GM12891 (cell line): ENCODE measurements at regions not wholly inside any gene's neighbourhood (a gene's known extent, or its start where the extent isn't known, plus 50 kb on each side); places are given as distances from the start of the nearest gene placed in this dataset.

Source experiments
- POLR2A ChIP-seq: IDR thresholded peaks from 2 replicates; pipeline ENCODE4 v1.6.1; 2011; ENCODE audit warnings: low read depth, low read length, control low read depth
- SPI1 ChIP-seq: IDR thresholded peaks from 2 replicates; pipeline ENCODE4 v1.6.1; 2011; ENCODE audit warnings: low read depth, low read length, control low read depth
- TAF1 ChIP-seq: IDR thresholded peaks from 2 replicates; pipeline ENCODE4 v1.6.1; 2011; ENCODE audit warnings: low read depth, low read length, control low read depth

DNA sequence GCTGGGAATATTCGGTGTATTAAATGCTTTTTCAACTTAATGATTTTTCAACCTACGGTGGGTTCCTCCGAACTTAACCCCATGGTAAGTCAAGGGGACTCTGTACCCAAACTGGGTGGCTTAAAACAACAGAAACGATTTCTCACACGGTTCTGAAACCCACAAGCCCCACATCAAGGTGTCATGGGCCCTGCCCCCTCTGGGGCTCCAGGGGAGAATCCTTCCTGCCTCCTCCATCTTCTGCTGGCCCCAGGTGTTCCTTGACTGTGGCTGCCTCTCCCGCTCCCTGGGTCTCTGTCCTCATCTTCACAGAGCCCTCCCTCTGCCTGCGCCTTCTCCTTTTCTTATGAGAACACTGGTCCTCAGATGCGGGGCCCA, 301.3 kb upstream of the SALL3 start:
- TF ChIP-seq POLR2A (no peak), SPI1 (no peak), TAF1 (no peak)
